ENCODE measurements at regions not wholly inside any gene's neighbourhood (a gene's known extent, or its start where the extent isn't known, plus 50 kb on each side); places are given as distances from the start of the nearest gene placed in this dataset.
"Not testable (repeated sequence)": the region's sequence is repeated elsewhere in the genome, so short reads cannot be mapped to it uniquely, and the experiment has no call there.

DNA sequence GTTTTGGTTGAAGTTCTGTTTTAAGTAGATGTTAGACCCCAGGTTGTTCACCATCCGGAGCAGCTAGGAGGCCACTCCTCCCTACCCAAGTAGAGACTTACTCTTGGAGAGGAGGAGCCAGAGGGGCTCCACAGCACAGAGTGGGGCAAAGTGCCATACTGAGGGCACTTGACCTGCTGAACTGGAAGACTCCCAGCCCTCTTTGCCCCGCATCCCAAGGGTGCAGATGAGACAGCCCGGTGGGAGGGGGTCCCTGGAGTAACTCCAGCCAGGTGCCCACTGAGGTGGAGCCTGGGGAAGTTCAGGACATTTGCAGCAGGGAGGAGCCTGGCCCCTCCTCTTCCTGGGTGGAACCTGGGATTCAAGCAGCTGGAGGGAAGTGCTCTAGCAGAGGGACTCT lies 102.1 kb upstream of the GPR6 start:
- Histone ChIP-seq H3K27ac (no peak overlapping the region), H3K4me3 (no peak overlapping the region), H3K36me3 (no peaks in the 10 kb centered on the region), H3K4me1 (no peaks in the 10 kb centered on the region), H3K9me3 (no peaks in the 10 kb centered on the region), H3K27me3 (no peaks in the 10 kb centered on the region)
- in situ Hi-C loops (cut with MboI; ENCODE audit: low sequenced_read_pairs in 4 of 4): no loop called here
- intact Hi-C loops (cut with DNase I; ENCODE audit: low total_unique reads): no loop called here
- ATAC-seq: no peak
- no peak for DNase-seq
- TF ChIP-seq POLR2A (IDR thresholded peaks at IDR 0.05): no peak
- TF ChIP-seq, protein P1, sequence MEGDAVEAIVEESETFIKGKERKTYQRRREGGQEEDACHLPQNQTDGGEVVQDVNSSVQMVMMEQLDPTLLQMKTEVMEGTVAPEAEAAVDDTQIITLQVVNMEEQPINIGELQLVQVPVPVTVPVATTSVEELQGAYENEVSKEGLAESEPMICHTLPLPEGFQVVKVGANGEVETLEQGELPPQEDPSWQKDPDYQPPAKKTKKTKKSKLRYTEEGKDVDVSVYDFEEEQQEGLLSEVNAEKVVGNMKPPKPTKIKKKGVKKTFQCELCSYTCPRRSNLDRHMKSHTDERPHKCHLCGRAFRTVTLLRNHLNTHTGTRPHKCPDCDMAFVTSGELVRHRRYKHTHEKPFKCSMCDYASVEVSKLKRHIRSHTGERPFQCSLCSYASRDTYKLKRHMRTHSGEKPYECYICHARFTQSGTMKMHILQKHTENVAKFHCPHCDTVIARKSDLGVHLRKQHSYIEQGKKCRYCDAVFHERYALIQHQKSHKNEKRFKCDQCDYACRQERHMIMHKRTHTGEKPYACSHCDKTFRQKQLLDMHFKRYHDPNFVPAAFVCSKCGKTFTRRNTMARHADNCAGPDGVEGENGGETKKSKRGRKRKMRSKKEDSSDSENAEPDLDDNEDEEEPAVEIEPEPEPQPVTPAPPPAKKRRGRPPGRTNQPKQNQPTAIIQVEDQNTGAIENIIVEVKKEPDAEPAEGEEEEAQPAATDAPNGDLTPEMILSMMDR (IDR thresholded peaks at IDR 0.05 in 4 of 5, conservative IDR thresholded peaks at IDR 0.05 in 1 of 5): no peak

DNA sequence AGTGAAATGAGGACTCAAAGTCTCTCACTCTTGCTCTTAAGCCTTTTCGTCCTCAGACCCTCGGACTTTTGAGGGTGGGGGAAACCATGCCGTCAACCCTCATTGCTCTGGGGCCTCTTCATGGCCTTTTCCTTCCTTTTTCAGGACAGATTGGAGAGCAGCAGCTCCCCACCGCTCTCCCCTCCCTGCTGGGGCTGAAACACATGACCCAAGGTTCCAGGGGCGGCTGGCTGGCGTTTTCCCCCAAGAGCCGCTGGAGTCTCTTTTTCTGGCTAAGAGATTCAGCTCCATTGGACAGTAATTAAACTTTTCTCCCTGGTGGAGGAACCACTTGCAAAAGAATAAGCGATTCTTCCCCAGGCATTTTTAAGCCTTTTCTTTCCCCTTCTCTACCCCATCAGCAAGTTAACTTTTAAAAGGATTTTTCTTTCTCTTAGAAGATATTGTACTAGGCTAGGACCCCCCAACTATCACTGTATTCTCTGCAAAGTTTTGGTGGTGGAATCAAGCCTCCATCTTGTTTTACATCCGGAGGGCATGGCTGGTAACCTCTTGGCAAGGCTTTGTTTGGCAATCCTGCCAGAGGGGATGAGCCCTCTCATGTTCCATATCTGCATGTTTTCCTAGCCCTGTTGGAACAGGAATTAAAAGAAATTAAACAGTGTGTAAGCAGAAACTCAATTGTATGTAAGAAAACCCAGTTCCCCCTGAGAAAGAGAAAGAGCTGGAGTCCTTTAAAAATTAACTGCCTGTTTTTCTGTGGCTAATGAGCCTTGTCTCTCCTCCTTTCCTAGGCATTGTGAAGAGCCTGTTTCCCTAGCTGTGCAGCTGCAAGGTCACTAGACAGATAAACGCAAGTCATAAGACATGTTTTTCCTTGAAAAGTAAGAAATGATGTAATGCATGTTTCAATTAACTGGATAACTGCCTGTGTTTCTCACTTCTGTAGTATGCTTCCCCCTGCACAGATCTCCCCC lies 100.8 kb upstream of the GPR6 start:
- H3K9me3 ChIP-seq: no peaks in the 10 kb centered on the region
- ATAC-seq (no peak), DNase-seq (no peak)
- H3K4me1 ChIP-seq: no peaks in the 10 kb centered on the region
- in situ Hi-C loops (cut with MboI; ENCODE audit: low sequenced_read_pairs in 4 of 4) (no loop called here), intact Hi-C loops (cut with DNase I; ENCODE audit: low total_unique reads) (no loop called here)
- H3K36me3 ChIP-seq: no peaks in the 10 kb centered on the region
- no peak overlapping the region for H3K27ac ChIP-seq
- TF ChIP-seq, protein P1 (IDR thresholded peaks at IDR 0.05 in 4 of 5, conservative IDR thresholded peaks at IDR 0.05 in 1 of 5): no peak
- no peak for TF ChIP-seq POLR2A (IDR thresholded peaks at IDR 0.05)
- H3K4me3 ChIP-seq: no peak overlapping the region
- H3K27me3 ChIP-seq: no peaks in the 10 kb centered on the region

DNA sequence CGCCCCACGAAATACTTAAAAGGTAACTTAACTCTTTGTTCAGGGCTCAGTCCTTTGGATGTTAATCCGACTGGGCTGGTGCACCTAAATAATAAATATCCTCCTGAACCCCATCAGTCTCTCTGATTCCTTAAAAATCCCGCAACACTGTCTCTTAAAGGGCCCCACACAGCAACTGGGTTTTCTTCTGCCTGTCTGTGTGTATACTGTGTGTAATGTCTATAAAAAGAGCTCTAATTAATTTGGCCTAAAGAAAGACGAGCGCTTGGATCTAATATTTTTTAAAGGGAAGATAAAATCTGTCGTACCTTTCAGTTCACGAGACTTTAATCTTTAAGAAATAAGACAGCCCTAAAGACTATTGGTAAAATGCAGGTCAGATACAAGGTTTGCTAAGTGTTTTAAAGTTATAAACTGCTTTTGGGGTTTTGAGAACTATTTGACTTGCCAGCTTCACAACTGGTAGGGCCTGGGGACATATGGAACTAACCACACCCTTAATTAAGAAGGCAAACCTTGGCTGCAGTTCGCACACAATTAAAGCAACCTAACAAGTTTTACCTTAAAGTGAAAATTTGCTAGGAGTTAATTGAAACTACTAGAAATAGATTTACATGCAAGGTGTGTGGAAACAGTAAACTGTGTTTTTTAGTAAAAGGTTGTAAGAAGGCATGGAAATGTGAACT lies 100.0 kb upstream of the GPR6 start:
- H3K4me3 ChIP-seq; DNase-seq; intact Hi-C loops (cut with DNase I; ENCODE audit: low total_unique reads); H3K36me3 ChIP-seq; H3K9me3 ChIP-seq; ATAC-seq; H3K27ac ChIP-seq; in situ Hi-C loops (cut with MboI; ENCODE audit: low sequenced_read_pairs in 4 of 4); H3K27me3 ChIP-seq; H3K4me1 ChIP-seq: not testable (repeated sequence)

DNA sequence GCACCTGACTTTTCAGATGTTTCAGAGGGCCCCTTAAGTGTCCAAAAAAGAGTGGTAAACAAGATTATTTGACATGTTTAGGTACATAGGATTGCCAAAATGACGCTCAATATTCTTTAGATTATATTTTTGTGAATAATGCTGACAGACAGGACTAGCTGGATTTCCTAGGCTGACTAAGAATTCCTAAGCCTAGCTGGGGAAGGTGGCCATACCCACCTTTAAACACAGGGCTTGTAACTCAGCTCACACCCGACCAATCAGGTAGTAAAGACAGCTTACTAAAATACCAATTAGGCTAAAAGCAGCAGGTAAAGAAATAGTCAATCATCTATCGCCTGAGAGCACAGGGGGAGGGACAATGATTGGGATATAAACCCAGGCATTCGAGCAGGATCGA lies 99.0 kb upstream of the GPR6 start:
- in situ Hi-C loops (cut with MboI; ENCODE audit: low sequenced_read_pairs in 4 of 4); H3K36me3 ChIP-seq; H3K27me3 ChIP-seq; ATAC-seq; H3K9me3 ChIP-seq; H3K27ac ChIP-seq; intact Hi-C loops (cut with DNase I; ENCODE audit: low total_unique reads); H3K4me1 ChIP-seq; DNase-seq; H3K4me3 ChIP-seq: not testable (repeated sequence)

DNA sequence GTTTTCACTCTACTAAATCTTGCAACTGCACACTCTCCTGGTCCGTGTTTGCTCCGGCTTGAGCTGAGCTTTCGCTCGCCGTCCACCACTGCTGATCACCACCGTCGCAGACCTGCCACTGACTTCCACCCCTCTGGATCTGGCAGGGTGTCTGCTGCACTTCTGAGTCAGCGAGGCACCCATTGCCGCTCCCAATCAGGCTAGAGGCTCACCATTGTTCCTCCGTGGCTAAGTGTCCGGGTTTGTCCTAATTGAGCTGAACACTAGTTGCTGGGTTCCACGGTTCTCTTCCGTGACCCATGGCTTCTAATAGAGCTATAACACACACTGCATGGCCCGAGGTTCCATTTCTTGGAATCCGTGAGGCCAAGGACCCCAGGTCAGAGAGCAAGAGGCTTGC lies 98.6 kb upstream of the GPR6 start:
- in situ Hi-C loops (cut with MboI; ENCODE audit: low sequenced_read_pairs in 4 of 4): no loop called here
- no peaks in the 10 kb centered on the region for H3K36me3 ChIP-seq
- H3K4me1 ChIP-seq: no peaks in the 10 kb centered on the region
- DNase-seq (no peak), ATAC-seq (no peak)
- no peaks in the 10 kb centered on the region for H3K27me3 ChIP-seq
- intact Hi-C loops (cut with DNase I; ENCODE audit: low total_unique reads): no loop called here
- no peak overlapping the region for H3K27ac ChIP-seq
- TF ChIP-seq, protein P1 (IDR thresholded peaks at IDR 0.05 in 4 of 5, conservative IDR thresholded peaks at IDR 0.05 in 1 of 5): no peak
- no peak overlapping the region for H3K4me3 ChIP-seq
- H3K9me3 ChIP-seq: no peaks in the 10 kb centered on the region

DNA sequence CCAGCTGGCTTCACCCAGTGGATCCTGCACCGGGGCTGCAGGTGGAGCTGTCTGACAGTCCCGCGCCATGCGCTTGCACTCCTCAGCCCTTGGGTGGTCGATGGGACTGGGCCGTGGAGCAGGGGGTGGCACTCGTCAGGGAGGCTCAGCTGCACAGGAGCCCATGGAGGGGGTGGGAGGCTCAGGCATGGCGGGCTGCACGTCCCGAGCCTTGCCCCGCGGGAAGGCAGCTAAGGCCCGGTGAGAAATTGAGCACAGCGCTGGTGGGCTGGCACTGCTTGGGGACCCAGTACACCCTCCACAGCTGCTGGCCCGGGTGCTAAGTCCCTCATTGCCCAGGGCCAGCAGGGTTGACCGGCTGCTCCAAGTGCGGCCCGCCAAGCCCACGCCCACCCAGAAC lies 97.0 kb upstream of the GPR6 start:
- in situ Hi-C loops (cut with MboI; ENCODE audit: low sequenced_read_pairs in 4 of 4); H3K9me3 ChIP-seq: not testable (repeated sequence)

DNA sequence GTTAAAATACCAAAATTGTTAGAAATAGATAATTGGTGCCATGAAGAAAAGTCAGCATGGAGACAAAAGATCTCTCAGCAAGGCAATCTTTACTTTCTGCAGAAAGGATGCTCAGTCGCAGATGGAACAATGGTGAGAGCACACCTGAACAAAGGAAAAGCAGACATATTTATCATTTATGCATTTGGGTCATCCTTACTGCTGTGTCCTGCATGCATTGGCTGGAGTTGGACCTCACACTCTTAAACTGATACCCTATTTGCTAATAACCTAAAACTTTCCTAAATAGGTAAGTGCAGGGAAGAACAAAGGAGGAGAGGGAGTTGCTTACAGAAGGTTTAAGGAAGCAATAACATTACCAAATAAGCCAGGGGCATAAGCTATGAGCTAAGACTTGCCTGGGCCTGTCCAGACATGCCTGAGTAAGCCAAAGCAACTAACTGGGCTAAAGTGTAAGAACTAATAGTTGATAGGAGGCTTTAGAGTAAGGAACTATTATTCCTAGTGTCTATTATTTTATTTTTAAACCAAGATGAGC lies 96.1 kb upstream of the GPR6 start:
- H3K4me1 ChIP-seq; H3K9me3 ChIP-seq; in situ Hi-C loops (cut with MboI; ENCODE audit: low sequenced_read_pairs in 4 of 4): not testable (repeated sequence)

More for the DNA sequence above, 97.0 kb upstream of the GPR6 start:
- H3K27ac ChIP-seq; intact Hi-C loops (cut with DNase I; ENCODE audit: low total_unique reads); H3K27me3 ChIP-seq; H3K4me3 ChIP-seq; H3K4me1 ChIP-seq; ATAC-seq; DNase-seq; H3K36me3 ChIP-seq: not testable (repeated sequence)

More for the DNA sequence above, 96.1 kb upstream of the GPR6 start:
- H3K27ac ChIP-seq; intact Hi-C loops (cut with DNase I; ENCODE audit: low total_unique reads); ATAC-seq; H3K4me3 ChIP-seq; H3K27me3 ChIP-seq; H3K36me3 ChIP-seq; DNase-seq: not testable (repeated sequence)
